ENCODE measurements at regions not wholly inside any gene's neighbourhood (a gene's known extent, or its start where the extent isn't known, plus 50 kb on each side); places are given as distances from the start of the nearest gene placed in this dataset.

GRCh38 chr14:51307551-51307950 lies 67.5 kb downstream of the TMX1 start:
- Histone ChIP-seq H3K4me1 (ENCODE audit: control insufficient read depth in 2 of 3, insufficient read depth in 2 of 3, low read depth in 1 of 3, low read length in 3 of 3) (no peaks in the 10 kb centered on the region), H3K36me3 (ENCODE audit: control insufficient read depth in 2 of 3, insufficient read depth in 3 of 3, low read length in 3 of 3) (no peaks in the 10 kb centered on the region), H3K27ac (ENCODE audit: low read depth in 2 of 2, low read length in 2 of 2) (no peak overlapping the region), H3K9ac (ENCODE audit: low read length in 3 of 3) (no peak overlapping the region), H3K9me3 (ENCODE audit: control insufficient read depth in 2 of 3, insufficient read depth in 1 of 3, low read length in 3 of 3) (no peaks in the 10 kb centered on the region), H3K4me3 (ENCODE audit: low read length in 3 of 3) (no peak overlapping the region), H3K27me3 (ENCODE audit: control insufficient read depth, insufficient read depth, low read length) (no peaks in the 10 kb centered on the region)
- no peak for TF ChIP-seq CTCF (IDR thresholded peaks at IDR 0.05; ENCODE audit: borderline replicate concordance, extremely low read depth, insufficient read depth)
- DNase-seq (no peak), FAIRE-seq (no peak)
- intact Hi-C loops (cut with DNase I), result no loop called here

GRCh38 chr14:51308866-51309265 lies 68.8 kb downstream of the TMX1 start:
- Histone ChIP-seq H3K4me1 (ENCODE audit: control insufficient read depth in 2 of 3, insufficient read depth in 2 of 3, low read depth in 1 of 3, low read length in 3 of 3) (no peaks in the 10 kb centered on the region), H3K36me3 (ENCODE audit: control insufficient read depth in 2 of 3, insufficient read depth in 3 of 3, low read length in 3 of 3) (no peaks in the 10 kb centered on the region), H3K27me3 (ENCODE audit: control insufficient read depth, insufficient read depth, low read length) (no peaks in the 10 kb centered on the region), H3K9ac (ENCODE audit: low read length in 3 of 3) (no peak overlapping the region), H3K4me3 (ENCODE audit: low read length in 3 of 3) (no peak overlapping the region), H3K9me3 (ENCODE audit: control insufficient read depth in 2 of 3, insufficient read depth in 1 of 3, low read length in 3 of 3) (no peaks in the 10 kb centered on the region), H3K27ac (ENCODE audit: low read depth in 2 of 2, low read length in 2 of 2) (no peak overlapping the region)
- intact Hi-C loops (cut with DNase I), result no loop called here
- FAIRE-seq (no peak), DNase-seq (no peak)
- TF ChIP-seq CTCF (IDR thresholded peaks at IDR 0.05; ENCODE audit: borderline replicate concordance, extremely low read depth, insufficient read depth), result no peak

- DNase-seq, result peak in 2 of 5 donors; percentile 28 to 84
- no peak overlapping the region for H3K4me3 ChIP-seq (ENCODE audit: low read length in 3 of 3)
- FAIRE-seq, result no peak
Measured at GRCh38 chr14:51310505-51310944, 70.5 kb downstream of the TMX1 start.

More at GRCh38 chr14:51310505-51310944, 70.5 kb downstream of the TMX1 start:
- intact Hi-C loops (cut with DNase I), result no loop called here
- no peak for TF ChIP-seq CTCF (IDR thresholded peaks at IDR 0.05; ENCODE audit: borderline replicate concordance, extremely low read depth, insufficient read depth)
- no peaks in the 10 kb centered on the region for H3K4me1 ChIP-seq (ENCODE audit: control insufficient read depth in 2 of 3, insufficient read depth in 2 of 3, low read depth in 1 of 3, low read length in 3 of 3)
- no peak overlapping the region for H3K27ac ChIP-seq (ENCODE audit: low read depth in 2 of 2, low read length in 2 of 2)
- H3K27me3 ChIP-seq (ENCODE audit: control insufficient read depth, insufficient read depth, low read length), result no peaks in the 10 kb centered on the region
- H3K36me3 ChIP-seq (ENCODE audit: control insufficient read depth in 2 of 3, insufficient read depth in 3 of 3, low read length in 3 of 3), result no peaks in the 10 kb centered on the region
- H3K9me3 ChIP-seq (ENCODE audit: control insufficient read depth in 2 of 3, insufficient read depth in 1 of 3, low read length in 3 of 3), result no peaks in the 10 kb centered on the region
- no peak overlapping the region for H3K9ac ChIP-seq (ENCODE audit: low read length in 3 of 3)

Data from kidney (tissue), 13 donors.